ENCODE measurements at regions not wholly inside any gene's neighbourhood (a gene's known extent, or its start where the extent isn't known, plus 50 kb on each side); places are given as distances from the start of the nearest gene placed in this dataset.

DNA sequence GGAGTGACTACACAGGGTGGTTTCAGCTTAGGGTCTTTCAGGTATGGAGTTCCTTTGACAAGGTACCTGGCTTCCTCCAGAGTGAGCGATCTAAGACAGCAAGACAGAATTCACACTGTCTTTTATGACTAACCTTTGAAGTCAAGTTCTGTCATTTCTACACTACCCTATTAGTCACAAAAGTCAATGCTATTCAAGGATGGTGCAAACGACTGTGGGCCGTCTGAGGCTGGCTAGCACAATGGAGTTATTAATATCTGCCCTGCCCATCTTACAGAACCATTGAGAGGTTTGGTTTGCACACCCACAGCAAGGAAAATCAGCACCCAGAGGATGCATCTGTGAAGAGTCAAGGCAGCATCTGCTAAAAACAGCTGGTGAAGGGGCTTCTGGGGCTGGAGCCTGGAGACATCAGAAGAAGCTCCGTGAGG is 62.9 kb upstream of the XCR1 start:
- H3K36me3 Mint-ChIP-seq = peaks cover 7% of the 10 kb centered on the region
- no peak overlapping the region for H3K4me3 Mint-ChIP-seq
- H3K9me3 Mint-ChIP-seq = peaks cover 5% of the 10 kb centered on the region
- H3K4me1 Mint-ChIP-seq = peaks cover 55% of the 10 kb centered on the region
- DNase-seq (ENCODE audit: low spot score in 2 of 2) (no peak), ATAC-seq (ENCODE audit: low read depth) (no peak)
- H3K27ac Mint-ChIP-seq = peak overlapping the region; percentile 67
- no peaks in the 10 kb centered on the region for H3K27me3 Mint-ChIP-seq

DNA sequence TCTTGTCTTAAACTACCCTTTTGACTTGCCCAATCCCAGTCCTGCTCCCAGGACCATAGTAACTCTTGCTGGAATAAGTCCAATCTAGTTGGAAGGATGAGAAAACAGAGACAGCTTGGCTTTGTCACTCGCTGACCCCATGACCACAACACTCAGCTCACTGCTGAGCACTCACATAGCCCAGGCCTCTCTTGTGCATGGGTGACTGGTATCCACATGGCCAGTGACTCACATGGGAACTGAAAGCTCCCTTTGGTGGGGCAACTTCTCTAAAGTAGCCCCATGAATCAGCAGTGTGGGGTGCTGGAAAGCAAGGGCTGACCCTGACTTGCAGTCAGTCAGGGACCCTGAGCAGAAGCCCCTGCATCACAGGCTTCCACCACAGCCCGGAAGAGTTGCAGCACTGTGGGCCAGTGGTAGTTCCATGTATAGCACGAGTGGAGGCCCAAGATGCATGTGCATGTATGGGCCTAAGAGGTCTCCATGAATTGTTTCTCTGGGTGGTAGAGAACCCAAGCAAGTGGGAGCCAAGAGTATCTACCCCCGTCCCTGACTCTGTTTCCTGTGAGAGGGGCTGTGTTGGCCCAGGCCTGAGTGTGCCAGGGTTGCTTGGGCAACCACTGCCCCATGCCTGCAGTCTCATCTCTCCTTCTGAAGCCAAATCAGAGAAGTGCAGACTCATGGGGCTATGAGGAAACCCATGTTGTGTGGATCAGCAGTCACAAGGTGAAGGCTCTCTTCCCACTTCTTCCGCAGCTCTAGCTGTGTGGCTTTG is 62.1 kb upstream of the XCR1 start:
- Mint-ChIP-seq H3K4me3 (no peak overlapping the region), H3K4me1 (peaks cover 52% of the 10 kb centered on the region), H3K36me3 (peaks cover 4% of the 10 kb centered on the region), H3K9me3 (peaks cover 5% of the 10 kb centered on the region), H3K27me3 (no peaks in the 10 kb centered on the region), H3K27ac (no peak overlapping the region)
- DNase-seq (ENCODE audit: low spot score in 2 of 2) (no peak), ATAC-seq (ENCODE audit: low read depth) (peak; percentile 62)

DNA sequence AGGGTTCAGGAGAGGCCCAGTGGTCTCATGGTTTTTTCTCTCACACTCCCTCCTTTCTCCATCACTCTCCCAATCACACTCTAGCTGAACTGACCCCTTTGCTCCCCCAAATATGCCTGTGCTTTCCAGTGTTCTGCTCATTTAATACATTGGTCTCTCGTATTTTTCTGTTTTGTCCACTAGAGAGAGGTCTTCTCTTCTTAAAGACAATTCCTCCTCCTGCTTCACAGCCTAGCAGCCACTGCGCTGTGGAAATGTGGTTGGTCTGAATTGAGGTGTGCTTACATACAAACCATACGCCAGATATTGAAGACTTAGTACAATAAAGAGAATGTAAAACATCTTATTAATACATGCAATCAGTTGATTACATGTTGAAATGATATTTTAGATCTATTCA is 60.6 kb upstream of the XCR1 start:
- DNase-seq (ENCODE audit: low spot score in 2 of 2) = no peak
- peak; percentile 69 for ATAC-seq (ENCODE audit: low read depth)
- H3K4me3 Mint-ChIP-seq = no peak overlapping the region
- no peaks in the 10 kb centered on the region for H3K9me3 Mint-ChIP-seq
- H3K27ac Mint-ChIP-seq = peak overlapping the region; percentile 7
- H3K27me3 Mint-ChIP-seq = no peaks in the 10 kb centered on the region
- H3K36me3 Mint-ChIP-seq = no peaks in the 10 kb centered on the region
- peaks cover 39% of the 10 kb centered on the region for H3K4me1 Mint-ChIP-seq

DNA sequence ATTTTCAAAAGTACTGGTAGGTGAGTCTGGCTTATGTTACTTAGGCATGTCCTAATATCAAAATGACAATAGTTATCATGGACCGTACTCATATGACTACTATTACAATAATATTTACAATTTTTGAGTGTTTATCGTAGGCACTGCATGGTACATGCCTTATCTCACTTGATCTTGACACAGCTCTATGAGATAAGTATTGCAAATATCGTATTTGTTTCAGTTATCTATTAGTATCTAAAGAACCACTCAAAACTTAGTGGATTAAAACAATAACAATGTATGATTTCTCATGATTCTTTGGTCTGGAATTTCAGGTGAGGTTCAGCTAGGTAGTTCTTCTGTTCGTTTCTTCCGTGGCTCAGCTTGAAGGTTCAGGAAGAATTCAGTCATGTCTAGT is 59.7 kb upstream of the XCR1 start:
- no peaks in the 10 kb centered on the region for H3K36me3 Mint-ChIP-seq
- no peak overlapping the region for H3K4me3 Mint-ChIP-seq
- no peak for ATAC-seq (ENCODE audit: low read depth)
- H3K27ac Mint-ChIP-seq = no peak overlapping the region
- H3K27me3 Mint-ChIP-seq = no peaks in the 10 kb centered on the region
- H3K4me1 Mint-ChIP-seq = peaks cover 30% of the 10 kb centered on the region
- no peak for DNase-seq (ENCODE audit: low spot score in 2 of 2)
- H3K9me3 Mint-ChIP-seq = no peaks in the 10 kb centered on the region

DNA sequence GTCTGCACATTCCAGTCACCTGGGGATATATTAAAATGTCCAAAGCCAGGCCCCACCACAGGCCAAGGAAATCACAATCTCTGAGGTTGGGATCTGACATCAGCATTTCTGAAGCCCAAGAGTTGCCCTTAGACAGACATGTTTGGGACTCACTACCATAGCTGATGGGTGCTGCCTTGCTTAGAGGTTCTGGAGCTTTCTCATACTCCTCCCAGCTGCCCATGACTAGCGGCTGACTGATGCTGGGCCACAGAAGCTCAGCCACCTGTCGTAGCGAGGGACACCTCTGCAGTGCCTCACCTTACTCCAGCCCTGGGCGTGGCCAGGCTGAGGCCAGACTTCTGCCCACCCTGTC is 58.8 kb upstream of the XCR1 start:
- H3K4me3 Mint-ChIP-seq = no peak overlapping the region
- H3K27me3 Mint-ChIP-seq = no peaks in the 10 kb centered on the region
- H3K27ac Mint-ChIP-seq = no peak overlapping the region
- H3K9me3 Mint-ChIP-seq = no peaks in the 10 kb centered on the region
- no peaks in the 10 kb centered on the region for H3K36me3 Mint-ChIP-seq
- peaks cover 23% of the 10 kb centered on the region for H3K4me1 Mint-ChIP-seq
- ATAC-seq (ENCODE audit: low read depth) (no peak), DNase-seq (ENCODE audit: low spot score in 2 of 2) (no peak)

DNA sequence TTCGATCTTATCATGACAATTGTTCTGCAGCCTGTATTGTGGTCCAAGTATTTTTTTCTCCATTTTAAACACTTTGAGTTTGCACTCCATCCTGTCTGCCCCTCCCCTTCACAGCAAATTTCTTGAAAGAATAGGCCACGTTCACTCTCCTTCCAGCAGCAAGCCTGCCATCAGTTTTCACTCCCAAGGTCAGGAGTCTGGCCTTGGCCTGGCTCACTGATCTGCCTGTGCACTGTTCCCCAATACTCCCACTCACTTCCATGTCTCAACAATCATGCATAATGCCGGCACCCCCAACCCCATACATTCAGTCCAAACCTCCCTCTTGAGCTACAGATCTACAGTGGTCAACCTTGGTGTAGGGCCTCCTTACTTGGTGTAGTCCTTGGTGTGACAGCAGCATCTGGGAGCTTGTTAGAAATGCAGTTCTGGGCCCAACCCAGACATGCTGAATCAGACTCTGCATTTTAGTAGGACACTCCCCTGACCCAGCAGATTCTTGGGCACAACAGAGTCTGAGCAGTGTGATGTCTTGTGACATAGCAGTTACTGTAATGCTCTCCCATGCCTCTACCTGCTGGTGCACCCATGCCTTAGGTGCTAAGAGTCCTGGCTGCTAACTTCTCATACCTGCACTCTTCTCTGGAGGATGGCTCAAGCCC is 58.3 kb upstream of the XCR1 start:
- H3K4me1 Mint-ChIP-seq = peaks cover 21% of the 10 kb centered on the region
- H3K4me3 Mint-ChIP-seq = no peak overlapping the region
- no peaks in the 10 kb centered on the region for H3K9me3 Mint-ChIP-seq
- DNase-seq (ENCODE audit: low spot score in 2 of 2) = no peak
- no peaks in the 10 kb centered on the region for H3K36me3 Mint-ChIP-seq
- no peaks in the 10 kb centered on the region for H3K27me3 Mint-ChIP-seq
- H3K27ac Mint-ChIP-seq = no peak overlapping the region
- no peak for ATAC-seq (ENCODE audit: low read depth)

DNA sequence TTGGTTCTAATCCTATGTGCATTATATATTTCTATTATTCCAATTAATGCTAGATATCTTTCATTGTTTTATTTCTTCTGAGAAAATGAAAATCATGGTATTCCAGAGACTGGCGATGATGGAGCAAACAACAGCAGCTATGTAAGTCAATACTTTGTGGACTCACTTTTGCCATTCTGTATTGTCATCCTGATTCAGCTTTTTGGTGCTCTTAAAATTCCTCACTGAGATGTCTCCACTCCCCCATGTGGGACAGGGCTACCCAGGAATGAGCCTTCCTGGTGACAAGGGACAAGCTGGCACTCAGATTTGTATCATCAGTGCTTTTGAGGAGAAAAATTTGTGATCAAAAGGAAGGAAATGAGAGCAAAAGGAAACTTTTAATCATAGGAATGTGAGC is 56.7 kb upstream of the XCR1 start:
- Mint-ChIP-seq H3K4me3 (no peak overlapping the region), H3K36me3 (no peaks in the 10 kb centered on the region), H3K4me1 (peaks cover 7% of the 10 kb centered on the region), H3K9me3 (no peaks in the 10 kb centered on the region), H3K27me3 (no peaks in the 10 kb centered on the region), H3K27ac (no peak overlapping the region)
- no peak for ATAC-seq (ENCODE audit: low read depth)
- DNase-seq (ENCODE audit: low spot score in 2 of 2) = no peak

DNA sequence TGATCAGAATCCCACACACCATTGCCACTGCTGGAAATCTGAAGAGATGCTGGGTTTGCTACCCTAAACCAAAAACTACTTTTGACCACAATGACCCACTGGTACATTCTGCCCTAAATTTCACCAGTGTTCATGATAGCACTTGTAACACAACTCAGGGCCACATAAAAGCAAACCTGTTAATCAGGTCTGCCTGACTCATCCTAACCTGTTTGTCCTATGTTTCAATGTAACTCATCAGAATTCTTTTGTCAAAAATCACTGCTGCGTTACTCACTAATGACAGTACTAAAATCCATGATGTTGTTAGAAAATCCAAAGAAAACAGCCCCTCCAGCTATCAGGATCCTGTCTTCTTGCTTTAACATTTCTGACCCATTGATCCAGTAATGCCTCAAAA is 55.6 kb upstream of the XCR1 start:
- peaks cover 7% of the 10 kb centered on the region for H3K4me1 Mint-ChIP-seq
- DNase-seq (ENCODE audit: low spot score in 2 of 2) (no peak), ATAC-seq (ENCODE audit: low read depth) (no peak)
- no peaks in the 10 kb centered on the region for H3K36me3 Mint-ChIP-seq
- H3K27ac Mint-ChIP-seq = no peak overlapping the region
- H3K27me3 Mint-ChIP-seq = no peaks in the 10 kb centered on the region
- H3K9me3 Mint-ChIP-seq = no peaks in the 10 kb centered on the region
- no peak overlapping the region for H3K4me3 Mint-ChIP-seq

DNA sequence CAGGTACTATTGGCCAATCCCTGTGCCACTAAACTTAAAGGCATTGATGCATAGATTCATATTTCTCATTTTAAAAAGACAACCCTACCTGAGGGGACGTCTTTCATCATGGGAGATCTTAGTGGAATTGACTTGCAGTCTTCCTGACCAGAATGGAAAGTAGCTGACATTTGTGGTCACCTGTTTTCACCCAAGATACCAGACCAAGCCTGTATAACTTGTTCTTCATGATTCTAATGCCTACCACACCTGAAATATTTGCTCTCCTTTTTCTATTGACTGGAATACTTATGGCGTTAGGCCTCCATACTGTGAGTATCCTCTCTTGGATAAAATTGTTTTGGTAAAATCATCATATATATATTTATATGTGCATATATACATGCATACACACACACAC is 54.7 kb upstream of the XCR1 start:
- H3K36me3 Mint-ChIP-seq = no peaks in the 10 kb centered on the region
- no peak for DNase-seq (ENCODE audit: low spot score in 2 of 2)
- no peak overlapping the region for H3K4me3 Mint-ChIP-seq
- no peaks in the 10 kb centered on the region for H3K9me3 Mint-ChIP-seq
- H3K27me3 Mint-ChIP-seq = no peaks in the 10 kb centered on the region
- H3K27ac Mint-ChIP-seq = no peak overlapping the region
- H3K4me1 Mint-ChIP-seq = peaks cover 2% of the 10 kb centered on the region
- ATAC-seq (ENCODE audit: low read depth) = no peak

DNA sequence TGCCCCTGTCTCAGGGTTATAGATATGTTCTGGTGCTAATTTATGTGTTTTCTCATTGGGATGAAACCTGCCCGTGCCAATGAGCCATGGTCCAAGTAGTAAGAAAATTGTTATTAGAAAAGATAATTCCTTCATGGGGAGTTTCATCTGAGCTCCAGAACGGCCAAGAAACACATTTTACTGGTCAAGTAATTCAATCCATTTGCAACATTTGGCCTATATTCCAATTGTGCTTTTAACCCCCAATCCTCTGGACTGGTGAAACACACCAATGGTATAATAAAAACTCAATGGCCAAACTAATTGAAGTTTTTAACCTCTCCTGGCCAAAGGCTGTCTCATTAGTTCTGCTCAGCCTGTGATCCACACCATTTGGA is 53.7 kb upstream of the XCR1 start:
- Mint-ChIP-seq H3K4me1 (peaks cover 2% of the 10 kb centered on the region), H3K27ac (no peak overlapping the region), H3K4me3 (no peak overlapping the region), H3K9me3 (no peaks in the 10 kb centered on the region), H3K27me3 (no peaks in the 10 kb centered on the region), H3K36me3 (no peaks in the 10 kb centered on the region)
- ATAC-seq (ENCODE audit: low read depth) (no peak), DNase-seq (ENCODE audit: low spot score in 2 of 2) (no peak)

DNA sequence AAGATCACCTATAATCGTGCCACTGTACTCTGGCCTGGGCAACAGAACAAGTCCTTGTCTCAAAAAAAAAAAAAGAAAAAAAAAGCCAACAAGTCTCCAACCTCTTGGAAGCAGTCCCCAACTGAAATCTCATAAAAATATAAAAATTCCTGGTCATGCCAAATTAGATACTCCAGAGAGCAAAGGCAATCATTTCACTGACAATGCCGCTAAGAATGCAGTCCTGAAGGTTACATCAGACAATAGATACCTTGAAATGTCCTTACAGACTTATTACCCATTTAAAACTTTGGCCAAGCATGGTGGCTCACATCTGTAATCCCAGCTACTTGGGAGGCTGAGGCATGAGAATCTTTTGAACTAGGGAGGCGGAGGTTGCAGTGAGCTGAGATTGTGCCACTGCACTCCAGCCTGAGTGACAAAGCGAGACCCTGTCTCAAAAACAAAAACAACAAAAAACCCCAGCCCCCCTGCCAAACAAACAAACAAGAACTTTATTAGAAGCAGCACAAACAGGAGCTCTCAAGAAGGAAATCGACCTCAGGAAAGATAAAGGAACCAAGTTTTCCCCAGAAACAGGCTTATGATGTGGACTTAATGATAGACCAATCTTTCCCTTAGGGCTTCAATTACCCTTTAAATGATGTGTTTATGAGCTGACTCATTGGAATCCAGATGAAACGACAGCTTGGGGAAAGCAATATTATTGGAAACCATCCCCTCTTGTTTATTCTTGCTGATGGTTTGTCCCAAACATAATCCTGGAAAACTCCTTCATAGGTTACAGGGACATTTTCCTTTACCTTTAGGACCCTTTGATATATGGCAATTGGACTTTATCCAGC is 53.1 kb upstream of the XCR1 start:
- no peaks in the 10 kb centered on the region for H3K27me3 Mint-ChIP-seq
- H3K9me3 Mint-ChIP-seq = no peaks in the 10 kb centered on the region
- ATAC-seq (ENCODE audit: low read depth) = no peak
- no peak overlapping the region for H3K4me3 Mint-ChIP-seq
- H3K4me1 Mint-ChIP-seq = peaks cover 2% of the 10 kb centered on the region
- H3K27ac Mint-ChIP-seq = no peak overlapping the region
- no peaks in the 10 kb centered on the region for H3K36me3 Mint-ChIP-seq
- no peak for DNase-seq (ENCODE audit: low spot score in 2 of 2)

DNA sequence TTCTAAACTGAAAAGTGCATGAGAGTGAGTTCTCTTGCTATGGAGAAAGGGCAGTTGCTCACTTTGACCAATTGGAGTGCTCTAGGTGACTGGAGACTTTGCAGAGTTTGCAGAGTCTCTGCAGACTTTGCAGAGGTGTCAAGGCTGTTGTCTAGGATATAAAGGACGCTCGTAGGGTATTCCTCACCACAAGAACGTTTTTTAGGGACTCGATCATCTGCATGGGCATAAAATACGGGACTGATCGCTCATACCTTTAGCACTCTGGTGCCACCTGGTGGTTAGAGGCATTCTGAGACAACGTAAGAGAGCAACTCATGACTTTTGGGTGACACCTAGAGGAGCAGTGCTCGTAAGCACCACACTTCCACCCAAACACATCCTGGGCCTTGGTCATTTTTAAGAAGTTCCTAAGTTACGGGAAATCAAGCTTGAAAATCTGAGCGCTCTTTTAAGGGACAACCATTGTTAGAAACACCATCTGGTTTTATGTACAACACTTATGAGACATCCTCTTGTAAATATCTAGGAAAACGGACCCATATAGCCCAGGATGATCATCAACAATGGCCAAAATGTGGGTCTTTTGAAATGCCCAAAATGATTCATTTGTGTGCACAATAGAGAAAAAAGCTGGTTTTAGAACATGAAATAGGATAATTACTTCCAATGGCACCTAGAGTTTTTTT is 51.6 kb upstream of the XCR1 start:
- no peaks in the 10 kb centered on the region for H3K9me3 Mint-ChIP-seq
- DNase-seq (ENCODE audit: low spot score in 2 of 2) = peak; percentile 82 to 85
- H3K27me3 Mint-ChIP-seq = no peaks in the 10 kb centered on the region
- ATAC-seq (ENCODE audit: low read depth) = peak; percentile 98
- H3K4me1 Mint-ChIP-seq = peaks cover 2% of the 10 kb centered on the region
- no peaks in the 10 kb centered on the region for H3K36me3 Mint-ChIP-seq
- H3K27ac Mint-ChIP-seq = no peak overlapping the region
- H3K4me3 Mint-ChIP-seq = peak overlapping the region; percentile 68
